IMR-90 (cell line): ENCODE measurements at regions not wholly inside any gene's neighbourhood (a gene's known extent, or its start where the extent isn't known, plus 50 kb on each side); places are given as distances from the start of the nearest gene placed in this dataset.

ENCODE experiments used
- ATAC-seq: fragments of 200-7000 bp; cut with Tn5 transposase; 2 replicates; pipeline ENCODE4 v1.9.1; 2020; ENCODE audit warnings: low read depth, mild to moderate bottlenecking, moderate library complexity
- BruUV-seq: library from RNA; stranded (reverse); fragments of 400-500 nt; replicated peaks from 2 replicates; lab custom pipeline; 2021; lab: Mats Ljungman, UMichigan
- CTCF ChIA-PET: fragments of 300-600 bp; formaldehyde crosslinking; extraction: SDS; loops from one replicate; lab custom pipeline; 2021; ENCODE audit warnings: antibody characterized with exemption; lab: Yijun Ruan, JAX
- POLR2A ChIA-PET: fragments of 300-600 bp; sonication (Branson Sonifier 250); formaldehyde crosslinking; loops from one replicate; lab custom pipeline; 2022; ENCODE audit warnings: antibody characterized with exemption; ENCODE audit not compliant: unreplicated experiment; lab: Charles Lee
- DNase-seq: peaks from one replicate; pipeline ENCODE4 v3.0.0; 2013
- H2AFZ ChIP-seq: replicated peaks from 2 replicates; pipeline ENCODE3; 2013; ENCODE audit warnings: low read length, mild to moderate bottlenecking; ENCODE audit not compliant: poor library complexity
- H2AK5ac ChIP-seq: 2 replicates; pipeline ENCODE4 v1.6.1; 2013; ENCODE audit warnings: low read depth, low read length, inconsistent platforms
- H2AK9ac ChIP-seq: replicated peaks from 2 replicates; pipeline ENCODE3; 2013; ENCODE audit warnings: mild to moderate bottlenecking, low read depth, low read length, moderate library complexity; ENCODE audit not compliant: poor library complexity
- H2BK120ac ChIP-seq: 2 replicates; pipeline ENCODE4 v1.6.1; 2013; ENCODE audit warnings: low read depth, low read length, inconsistent platforms
- H2BK15ac ChIP-seq: 3 replicates; pipeline ENCODE4 v1.6.1; 2013; ENCODE audit warnings: low read depth, low read length, inconsistent platforms
- H2BK20ac ChIP-seq: 2 replicates; pipeline ENCODE4 v1.6.1; 2013; ENCODE audit warnings: low read depth, mild to moderate bottlenecking, inconsistent platforms, low read length, moderate library complexity
- H2BK5ac ChIP-seq: 2 replicates; pipeline ENCODE4 v1.6.1; 2013; ENCODE audit warnings: mild to moderate bottlenecking, low read depth, low read length, inconsistent platforms; ENCODE audit not compliant: poor library complexity, severe bottlenecking
- H3K14ac ChIP-seq: replicated peaks from 2 replicates; pipeline ENCODE4 v1.6.1; 2013; ENCODE audit warnings: low read depth, low read length, inconsistent platforms
- H3K18ac ChIP-seq: 2 replicates; pipeline ENCODE4 v1.6.1; 2013; ENCODE audit warnings: low read depth, low read length, control low read depth
- H3K23ac ChIP-seq: 2 replicates; pipeline ENCODE4 v1.6.1; 2013; ENCODE audit warnings: low read depth, low read length, inconsistent platforms
- H3K27ac ChIP-seq: 2 replicates; pipeline ENCODE4 v1.5.1; 2013; ENCODE audit warnings: mild to moderate bottlenecking, control low read depth, low read length; ENCODE audit not compliant: insufficient read depth
- H3K27me3 ChIP-seq: 2 replicates; pipeline ENCODE4 v1.6.1; 2013; ENCODE audit warnings: low read length; ENCODE audit not compliant: control insufficient read depth, insufficient read depth
- H3K36me3 ChIP-seq: 2 replicates; pipeline ENCODE4 v1.6.1; 2013; ENCODE audit warnings: low read length, mixed read lengths; ENCODE audit not compliant: control insufficient read depth, insufficient read depth
- H3K4ac ChIP-seq: 2 replicates; pipeline ENCODE4 v1.6.1; 2013; ENCODE audit warnings: low read depth, low read length, inconsistent platforms
- H3K4me1 ChIP-seq: 2 replicates; pipeline ENCODE4 v1.6.1; 2013; ENCODE audit warnings: low read length, mixed read lengths; ENCODE audit not compliant: control insufficient read depth, insufficient read depth
- H3K4me2 ChIP-seq: 2 replicates; pipeline ENCODE4 v1.6.1; 2013; ENCODE audit warnings: low read depth, mild to moderate bottlenecking, control low read depth, low read length, moderate library complexity
- H3K4me3 ChIP-seq: 2 replicates; pipeline ENCODE4 v1.5.1; 2013; ENCODE audit warnings: low read depth, mild to moderate bottlenecking, control low read depth, low read length, moderate library complexity; ENCODE audit not compliant: insufficient read depth
- H3K56ac ChIP-seq: 2 replicates; pipeline ENCODE4 v1.6.1; 2013; ENCODE audit warnings: low read length, inconsistent platforms; ENCODE audit not compliant: insufficient read depth; ENCODE audit errors: extremely low read depth
- H3K79me1 ChIP-seq, 2 experiments: 2 replicates each; pipeline ENCODE4 v1.6.1; 2013; ENCODE audit warnings: low read length in 2 of 2, inconsistent platforms in 1 of 2, low read depth in 1 of 2
- H3K9ac ChIP-seq: 2 replicates; pipeline ENCODE4 v1.6.1; 2013; ENCODE audit warnings: low read depth, low read length, control low read depth
- H3K9me1 ChIP-seq: 2 replicates; pipeline ENCODE4 v1.6.1; 2013; ENCODE audit warnings: low read length, inconsistent platforms; ENCODE audit not compliant: insufficient read depth
- H3K9me3 ChIP-seq: 2 replicates; pipeline ENCODE4 v1.6.1; 2013; ENCODE audit warnings: low read length; ENCODE audit not compliant: control insufficient read depth, insufficient read depth
- H4K20me1 ChIP-seq: 2 replicates; pipeline ENCODE4 v1.6.1; 2013; ENCODE audit warnings: low read length, inconsistent platforms; ENCODE audit not compliant: insufficient read depth
- H4K5ac ChIP-seq: 2 replicates; pipeline ENCODE4 v1.6.1; 2013; ENCODE audit warnings: mild to moderate bottlenecking, low read depth, low read length, control low read depth
- H4K8ac ChIP-seq, 2 experiments: 2 replicates each; pipeline ENCODE4 v1.6.1; 2013; ENCODE audit warnings: low read depth in 2 of 2, low read length in 2 of 2, control low read depth in 1 of 2, inconsistent platforms in 1 of 2
- H4K91ac ChIP-seq: 2 replicates; pipeline ENCODE4 v1.6.1; 2013; ENCODE audit warnings: low read depth, low read length, inconsistent platforms; ENCODE audit not compliant: insufficient read depth
- CTCF ChIP-seq: conservative IDR thresholded peaks from 2 replicates; pipeline ENCODE4 v1.5.1; 2012; ENCODE audit warnings: mild to moderate bottlenecking, low read depth, low read length, improper control_type of control experiment
- MAFK ChIP-seq: IDR thresholded peaks from 2 replicates; pipeline ENCODE4 v1.6.1; 2012; ENCODE audit warnings: low read depth, low read length, improper control_type of control experiment
- MAZ ChIP-seq: IDR thresholded peaks from 2 replicates; pipeline ENCODE4 v1.6.1; 2012; ENCODE audit warnings: low read depth, mild to moderate bottlenecking, low read length, improper control_type of control experiment, moderate library complexity, borderline replicate concordance
- MXI1 ChIP-seq: IDR thresholded peaks from 2 replicates; pipeline ENCODE4 v1.6.1; 2012; ENCODE audit warnings: low read depth, mild to moderate bottlenecking, low read length, moderate library complexity, borderline replicate concordance
- SMC3 ChIP-seq: fragments of 150-350 bp; IDR thresholded peaks from 2 replicates; pipeline ENCODE4 v1.6.1; 2016; ENCODE audit warnings: low read depth, mild to moderate bottlenecking, antibody characterized with exemption, low read length, moderate library complexity
- USF2 ChIP-seq: fragments of 150-350 bp; IDR thresholded peaks from 2 replicates; pipeline ENCODE4 v1.6.1; 2017; ENCODE audit warnings: mild to moderate bottlenecking, antibody characterized with exemption, low read length, low read depth
- dilution Hi-C: fragments of 300-500 bp; cut with HindIII; formaldehyde crosslinking; loops from one replicate; pipeline ENCODE4 v1.14.3; 2018; ENCODE audit warnings: low sequenced_read_pairs; ENCODE audit not compliant: unreplicated experiment
- in situ Hi-C: fragments of 300-500 bp; cut with MboI; formaldehyde crosslinking; loops from 3 replicates; pipeline ENCODE4 v1.14.3; 2019; ENCODE audit warnings: low sequenced_read_pairs, inconsistent platforms, mixed read lengths
- intact Hi-C: fragments of 100-400 bp; cut with micrococcal nuclease; formaldehyde crosslinking; loops from 2 replicates; pipeline ENCODE4 v1.10.0; 2022

- CTCF ChIA-PET: no interaction called here
- no peak overlapping the region for H2AFZ ChIP-seq
- ATAC-seq: no peak
- no peak overlapping the region for H3K27ac ChIP-seq
- H3K9ac ChIP-seq: no peak overlapping the region
- H4K5ac ChIP-seq: no peak overlapping the region
- H3K27me3 ChIP-seq: no peaks in the 10 kb centered on the region
- peaks cover 11% of the 10 kb centered on the region for H3K9me3 ChIP-seq
- no peak overlapping the region for H3K4me2 ChIP-seq
- H3K18ac ChIP-seq: no peak overlapping the region
- TF ChIP-seq MAFK: no peak
- TF ChIP-seq USF2: no peak
- no peak for TF ChIP-seq MAZ
- no peak for TF ChIP-seq MXI1
- no peak for TF ChIP-seq CTCF
- no peak for TF ChIP-seq SMC3
- BruUV-seq: no TSS peak
- H4K8ac ChIP-seq: no peak overlapping the region
- H4K91ac ChIP-seq: no peak overlapping the region
- H2AK5ac ChIP-seq: no peak overlapping the region
- H2BK20ac ChIP-seq: no peak overlapping the region
- no peaks in the 10 kb centered on the region for H3K9me1 ChIP-seq
- no peak overlapping the region for H3K4ac ChIP-seq
- dilution Hi-C loops: no loop called here
- no peak overlapping the region for H2BK120ac ChIP-seq
- in situ Hi-C loops: no loop called here
- no peak overlapping the region for H3K56ac ChIP-seq
- H3K23ac ChIP-seq: no peak overlapping the region
- no peak for DNase-seq
- no peaks in the 10 kb centered on the region for H3K79me1 ChIP-seq
- intact Hi-C loops: loop anchor here (2.0 kb wide), 1 partner anchor 36 kb away; no protein-coding TSS in a partner anchor
- H2BK5ac ChIP-seq: no peak overlapping the region
- H2AK9ac ChIP-seq: no peak overlapping the region
- H3K4me3 ChIP-seq: no peak overlapping the region
- H3K14ac ChIP-seq: no peak overlapping the region
- no peaks in the 10 kb centered on the region for H3K36me3 ChIP-seq
- no peaks in the 10 kb centered on the region for H3K4me1 ChIP-seq
- no peaks in the 10 kb centered on the region for H4K20me1 ChIP-seq
- no peak overlapping the region for H2BK15ac ChIP-seq
- POLR2A ChIA-PET: no interaction called here
These were observed 565.2 kb upstream of the STXBP6 start for GRCh38 chr14:25615174-25615573.
